DOHH2 (cell line): ENCODE measurements at regions not wholly inside any gene's neighbourhood (a gene's known extent, or its start where the extent isn't known, plus 50 kb on each side); places are given as distances from the start of the nearest gene placed in this dataset.

ENCODE experiments used
- CTCF ChIP-seq: fragments of 200-600 bp; sonication (generic); IDR thresholded peaks from one replicate; pipeline ENCODE4 v1.5.1; 2014; ENCODE audit warnings: antibody characterized with exemption, mild to moderate bottlenecking, low read depth, low read length; ENCODE audit not compliant: poor library complexity, severe bottlenecking
- EZH2phosphoT487 ChIP-seq: fragments of 200-600 bp; sonication (generic); IDR thresholded peaks from 2 replicates; pipeline ENCODE4 v1.6.1; 2017; ENCODE audit warnings: borderline replicate concordance, mild to moderate bottlenecking, antibody characterized with exemption, low read length, moderate library complexity, mixed read lengths

GRCh38 chr5:54799645-54800044 lies 185.7 kb downstream of the ESM1 start:
- TF ChIP-seq CTCF (no peak), EZH2phosphoT487 (no peak)
